Fibroblast of mammary gland (primary cell): ENCODE measurements at regions not wholly inside any gene's neighbourhood (a gene's known extent, or its start where the extent isn't known, plus 50 kb on each side); places are given as distances from the start of the nearest gene placed in this dataset.

Experiments
- DNase-seq: peaks from one replicate; pipeline ENCODE4 v3.0.0-alpha.2; 2010; ENCODE audit warnings: low read depth
- H3K4me3 ChIP-seq: 2 replicates; pipeline ENCODE4 v1.5.1; 2011; ENCODE audit warnings: low read depth, mild to moderate bottlenecking, low read length, moderate library complexity; ENCODE audit not compliant: control insufficient read depth
- TF ChIP-seq, protein P1 (sequence below): conservative IDR thresholded peaks from 2 replicates; pipeline ENCODE4 v1.5.1; 2011; ENCODE audit warnings: low read depth, low read length, inconsistent platforms; ENCODE audit not compliant: control insufficient read depth, insufficient read depth

DNA sequence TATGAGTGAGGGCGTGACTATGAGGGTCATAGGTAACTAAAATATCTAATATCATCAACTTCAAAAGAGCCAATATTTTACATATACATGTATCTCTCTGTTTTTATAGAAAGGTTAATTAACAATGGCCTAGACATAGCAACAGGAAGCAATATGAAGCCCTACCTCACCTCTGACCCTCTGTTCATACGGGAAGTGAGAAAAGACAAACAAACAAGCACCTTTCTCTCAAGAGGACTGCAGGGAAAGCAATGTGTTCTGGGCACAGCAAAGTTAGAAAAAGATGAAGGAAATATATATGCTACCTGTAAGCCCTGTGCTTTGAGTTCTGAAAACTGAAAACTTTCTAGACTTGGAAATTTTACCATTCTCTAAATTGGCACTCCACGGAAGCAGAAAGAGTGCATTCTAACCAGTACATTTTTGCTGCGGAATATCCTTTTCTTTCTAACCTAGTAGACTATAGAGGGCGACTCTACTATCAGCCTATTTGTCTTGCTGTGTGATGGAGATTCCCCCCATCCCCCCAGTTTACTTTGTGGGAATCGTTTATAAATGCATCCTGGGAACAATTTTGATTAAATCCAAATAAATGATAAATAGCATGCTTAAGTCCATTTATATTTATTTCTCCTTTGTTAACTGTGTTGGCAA, 830.4 kb upstream of the FAT3 start:
- DNase-seq, result no peak
- H3K4me3 ChIP-seq, result no peak overlapping the region
- TF ChIP-seq, protein P1, sequence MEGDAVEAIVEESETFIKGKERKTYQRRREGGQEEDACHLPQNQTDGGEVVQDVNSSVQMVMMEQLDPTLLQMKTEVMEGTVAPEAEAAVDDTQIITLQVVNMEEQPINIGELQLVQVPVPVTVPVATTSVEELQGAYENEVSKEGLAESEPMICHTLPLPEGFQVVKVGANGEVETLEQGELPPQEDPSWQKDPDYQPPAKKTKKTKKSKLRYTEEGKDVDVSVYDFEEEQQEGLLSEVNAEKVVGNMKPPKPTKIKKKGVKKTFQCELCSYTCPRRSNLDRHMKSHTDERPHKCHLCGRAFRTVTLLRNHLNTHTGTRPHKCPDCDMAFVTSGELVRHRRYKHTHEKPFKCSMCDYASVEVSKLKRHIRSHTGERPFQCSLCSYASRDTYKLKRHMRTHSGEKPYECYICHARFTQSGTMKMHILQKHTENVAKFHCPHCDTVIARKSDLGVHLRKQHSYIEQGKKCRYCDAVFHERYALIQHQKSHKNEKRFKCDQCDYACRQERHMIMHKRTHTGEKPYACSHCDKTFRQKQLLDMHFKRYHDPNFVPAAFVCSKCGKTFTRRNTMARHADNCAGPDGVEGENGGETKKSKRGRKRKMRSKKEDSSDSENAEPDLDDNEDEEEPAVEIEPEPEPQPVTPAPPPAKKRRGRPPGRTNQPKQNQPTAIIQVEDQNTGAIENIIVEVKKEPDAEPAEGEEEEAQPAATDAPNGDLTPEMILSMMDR, result no peak

DNA sequence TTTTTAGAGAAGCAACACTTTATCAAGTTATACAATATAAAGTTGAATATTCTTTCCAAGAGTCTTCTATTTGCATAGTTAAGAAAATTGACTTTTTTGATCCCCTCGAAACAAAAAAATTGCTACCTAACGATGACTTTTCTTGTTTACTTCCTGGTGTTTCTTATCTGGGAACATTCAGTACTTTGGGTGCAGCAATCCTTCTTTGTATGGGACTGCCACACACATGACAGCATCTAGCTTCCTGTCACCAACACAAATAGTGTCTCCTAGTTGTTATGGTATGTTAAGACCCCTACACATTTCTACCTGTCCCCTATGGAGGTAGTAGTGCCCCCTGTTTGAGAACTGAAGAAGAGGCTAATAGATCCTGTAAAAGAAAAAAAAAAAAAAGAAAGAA, 841.7 kb upstream of the FAT3 start:
- no peak overlapping the region for H3K4me3 ChIP-seq
- DNase-seq, result no peak
- TF ChIP-seq, protein P1, result no peak

DNA sequence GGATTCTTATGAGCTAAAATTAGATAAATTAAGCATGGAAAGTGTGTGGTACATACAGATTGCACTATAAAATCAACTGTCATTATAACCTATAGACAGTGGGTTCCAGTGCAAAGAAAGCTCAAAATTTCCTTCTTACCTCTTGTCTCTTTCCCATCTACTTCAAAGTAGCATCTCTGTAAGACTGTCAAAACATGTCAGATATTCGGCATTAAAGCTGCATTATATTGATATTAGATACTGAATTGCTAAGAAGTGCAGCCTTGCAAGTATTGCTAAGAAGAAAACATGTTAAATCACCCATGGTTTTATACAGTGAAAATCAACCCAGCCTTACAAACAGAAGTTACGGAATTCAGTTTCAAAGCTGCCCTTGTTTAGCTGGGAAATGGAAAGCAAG, 849.8 kb upstream of the FAT3 start:
- TF ChIP-seq, protein P1, result no peak
- DNase-seq, result no peak
- no peak overlapping the region for H3K4me3 ChIP-seq

- TF ChIP-seq, protein P1, result no peak
- H3K4me3 ChIP-seq, result no peak overlapping the region
- DNase-seq, result no peak
Measured at GRCh38 chr11:91373497-91373896, 851.1 kb upstream of the FAT3 start.

DNA sequence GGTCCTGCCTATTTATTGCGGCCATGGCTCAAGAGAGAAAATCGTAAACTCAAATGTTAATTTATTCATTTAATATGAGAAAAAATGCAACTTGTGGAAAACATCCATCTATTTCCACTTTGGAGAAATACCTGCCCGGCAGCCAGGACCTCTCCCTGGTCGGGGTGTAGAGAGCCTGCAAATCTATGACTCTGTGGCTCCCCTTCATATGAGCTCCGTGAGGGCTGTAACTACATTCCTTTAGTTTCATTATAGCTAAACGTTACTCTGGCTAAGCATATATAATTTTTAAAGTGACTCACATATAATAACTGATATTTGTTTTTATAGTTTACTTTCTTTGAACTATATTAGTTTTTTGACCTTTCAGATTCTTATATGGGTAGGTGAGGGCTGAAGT, 857.8 kb upstream of the FAT3 start:
- TF ChIP-seq, protein P1, result no peak
- no peak for DNase-seq
- no peak overlapping the region for H3K4me3 ChIP-seq

DNA sequence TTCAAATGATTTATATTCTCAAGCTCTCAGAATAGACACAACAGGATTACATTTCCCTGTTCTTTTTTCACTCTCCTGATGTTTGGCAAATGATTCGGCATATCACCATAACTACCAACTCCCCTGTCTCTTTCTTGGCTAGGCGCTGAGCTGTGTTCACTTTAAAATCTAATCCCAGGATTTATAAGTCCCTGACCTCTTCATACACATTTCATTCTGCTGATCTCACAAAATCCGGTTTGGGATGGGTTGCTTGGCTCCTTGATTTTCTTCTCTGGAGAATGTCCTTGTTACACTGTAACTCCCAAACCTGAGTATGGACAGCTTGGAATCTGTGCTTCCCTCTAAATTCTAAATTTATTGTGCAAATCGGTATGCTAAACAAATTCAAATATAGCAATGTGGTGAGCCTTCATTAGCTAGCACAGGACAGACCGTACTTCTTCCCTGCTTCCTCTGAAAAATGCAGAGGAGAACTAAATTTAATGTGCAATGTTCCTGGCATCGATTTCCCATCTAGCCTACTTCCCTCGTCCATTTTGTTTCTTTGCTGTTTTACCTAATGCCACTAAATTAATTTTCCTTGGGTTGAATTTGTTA, 858.5 kb upstream of the FAT3 start:
- no peak overlapping the region for H3K4me3 ChIP-seq
- no peak for DNase-seq
- TF ChIP-seq, protein P1, result no peak
